Duodenal mucosa (tissue), 2 donors: ENCODE measurements at regions not wholly inside any gene's neighbourhood (a gene's known extent, or its start where the extent isn't known, plus 50 kb on each side); places are given as distances from the start of the nearest gene placed in this dataset.

Experiments
- H3K27ac ChIP-seq: one replicate; pipeline ENCODE4 v1.7.0; 2013; ENCODE audit warnings: low read depth, low read length
- H3K27me3 ChIP-seq, 2 donors: one replicate each; pipeline ENCODE4 v1.7.0; 2013; ENCODE audit warnings: low read length in 2 of 2, control low read depth in 1 of 2; ENCODE audit not compliant: insufficient read depth in 2 of 2, control insufficient read depth in 1 of 2
- H3K36me3 ChIP-seq, 2 donors: one replicate each; pipeline ENCODE4 v1.7.0; 2013; ENCODE audit warnings: low read length in 2 of 2, control low read depth in 1 of 2; ENCODE audit not compliant: insufficient read depth in 2 of 2, control insufficient read depth in 1 of 2
- H3K4me1 ChIP-seq, 2 donors: one replicate each; pipeline ENCODE4 v1.7.0; 2013; ENCODE audit warnings: low read length in 2 of 2, control low read depth in 1 of 2; ENCODE audit not compliant: insufficient read depth in 2 of 2, control insufficient read depth in 1 of 2
- H3K4me3 ChIP-seq, 2 donors: one replicate each; pipeline ENCODE4 v1.7.0; 2013; ENCODE audit warnings: low read length in 2 of 2, low read depth in 1 of 2
- H3K9ac ChIP-seq, 2 donors: one replicate each; pipeline ENCODE4 v1.7.0; 2013; ENCODE audit warnings: low read length in 2 of 2, low read depth in 1 of 2
- H3K9me3 ChIP-seq, 2 donors: one replicate each; pipeline ENCODE4 v1.7.0; 2013; ENCODE audit warnings: low read length in 2 of 2, control low read depth in 1 of 2; ENCODE audit not compliant: control insufficient read depth in 1 of 2

DNA sequence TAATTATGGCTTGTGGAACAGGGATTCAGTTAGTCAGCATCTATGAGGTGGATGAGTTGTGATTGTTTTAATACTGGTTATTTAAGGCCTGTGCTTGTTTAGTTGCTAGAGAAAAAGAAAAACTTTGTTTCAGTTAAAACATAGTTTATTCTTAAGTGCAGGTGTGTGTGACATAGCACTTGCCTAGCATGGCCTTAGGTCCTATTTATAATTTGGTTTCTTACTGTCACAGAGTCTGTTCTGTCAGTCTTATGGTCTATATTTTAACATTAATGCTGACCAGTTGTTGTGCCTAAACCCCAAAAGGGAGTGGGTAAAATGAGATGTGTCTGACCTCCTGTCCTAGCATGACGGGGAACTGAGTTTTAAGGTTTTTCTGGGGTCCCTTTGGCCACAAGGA is 486.3 kb downstream of the ZIC1 start:
- Histone ChIP-seq H3K27ac (no peak overlapping the region), H3K27me3 (no peaks in the 10 kb centered on the region), H3K9ac (no peak overlapping the region), H3K36me3 (no peaks in the 10 kb centered on the region), H3K9me3 (no peaks in the 10 kb centered on the region), H3K4me1 (no peaks in the 10 kb centered on the region), H3K4me3 (no peak overlapping the region)

DNA sequence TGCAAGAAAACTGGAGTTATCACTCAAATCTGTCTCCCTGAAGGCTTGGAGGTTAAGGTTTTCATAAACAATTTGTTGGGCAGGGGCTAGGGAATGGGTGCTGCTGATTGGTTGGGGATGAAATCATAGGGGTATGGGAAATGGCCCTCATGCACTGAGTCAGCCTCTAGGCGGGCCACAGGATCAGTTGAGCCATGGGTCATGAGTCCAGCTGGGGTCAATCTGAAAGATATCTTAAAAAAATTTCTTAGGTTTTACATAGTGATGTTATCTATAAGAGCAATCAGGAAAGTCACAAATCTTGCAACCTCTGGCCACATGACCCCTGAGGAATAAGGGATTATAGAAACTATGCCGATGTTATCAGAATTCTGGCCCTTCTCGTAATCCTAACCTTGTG is 491.7 kb downstream of the ZIC1 start:
- no peak overlapping the region for H3K9ac ChIP-seq
- no peak overlapping the region for H3K27ac ChIP-seq
- H3K36me3 ChIP-seq: no peaks in the 10 kb centered on the region
- no peaks in the 10 kb centered on the region for H3K9me3 ChIP-seq
- no peak overlapping the region for H3K4me3 ChIP-seq
- no peaks in the 10 kb centered on the region for H3K4me1 ChIP-seq
- H3K27me3 ChIP-seq: no peaks in the 10 kb centered on the region

DNA sequence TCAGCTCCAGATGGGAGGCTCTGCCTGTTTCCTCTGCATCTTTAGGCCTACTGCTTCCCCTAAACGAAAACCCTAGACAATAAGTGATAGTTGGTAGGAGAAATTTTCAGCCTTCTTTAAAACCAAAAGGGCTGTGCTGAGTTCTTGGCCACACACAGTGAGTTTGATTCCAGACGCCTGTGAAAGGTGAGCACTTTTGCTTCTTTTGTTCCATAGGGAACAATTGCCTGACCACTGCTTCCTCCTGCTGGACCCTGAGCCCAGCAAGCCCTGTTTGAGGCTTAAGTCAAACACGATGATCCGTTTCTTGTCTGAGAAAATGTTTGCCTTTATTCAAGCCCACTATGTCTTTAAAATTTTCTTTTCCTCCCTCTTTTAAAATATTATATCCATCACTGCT is 493.9 kb downstream of the ZIC1 start:
- Histone ChIP-seq H3K4me3 (no peak overlapping the region), H3K4me1 (no peaks in the 10 kb centered on the region), H3K9ac (no peak overlapping the region), H3K27ac (no peak overlapping the region), H3K9me3 (no peaks in the 10 kb centered on the region), H3K36me3 (no peaks in the 10 kb centered on the region), H3K27me3 (no peaks in the 10 kb centered on the region)

DNA sequence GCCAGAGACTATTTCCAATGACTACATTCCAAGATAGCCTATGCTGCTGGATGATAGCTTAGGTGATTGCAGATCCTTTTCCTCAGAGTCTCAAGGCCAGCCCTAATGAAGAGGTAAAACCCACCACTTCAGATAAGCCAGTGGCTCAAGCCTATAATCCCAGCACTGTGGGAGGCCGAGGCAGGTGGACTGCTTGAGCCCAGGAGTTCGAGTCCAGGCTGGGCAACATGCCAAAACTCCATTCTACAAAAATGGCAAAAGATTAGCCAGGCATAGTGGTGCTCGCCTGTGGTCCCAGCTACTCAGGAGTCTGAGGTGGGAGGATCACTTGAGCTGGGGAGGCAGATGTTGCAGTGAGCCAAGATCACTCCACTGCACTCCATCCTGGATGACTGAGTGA is 495.3 kb downstream of the ZIC1 start:
- H3K27ac ChIP-seq: no peak overlapping the region
- no peak overlapping the region for H3K9ac ChIP-seq
- no peaks in the 10 kb centered on the region for H3K36me3 ChIP-seq
- H3K27me3 ChIP-seq: no peaks in the 10 kb centered on the region
- H3K4me1 ChIP-seq: no peaks in the 10 kb centered on the region
- no peak overlapping the region for H3K4me3 ChIP-seq
- H3K9me3 ChIP-seq: no peaks in the 10 kb centered on the region

DNA sequence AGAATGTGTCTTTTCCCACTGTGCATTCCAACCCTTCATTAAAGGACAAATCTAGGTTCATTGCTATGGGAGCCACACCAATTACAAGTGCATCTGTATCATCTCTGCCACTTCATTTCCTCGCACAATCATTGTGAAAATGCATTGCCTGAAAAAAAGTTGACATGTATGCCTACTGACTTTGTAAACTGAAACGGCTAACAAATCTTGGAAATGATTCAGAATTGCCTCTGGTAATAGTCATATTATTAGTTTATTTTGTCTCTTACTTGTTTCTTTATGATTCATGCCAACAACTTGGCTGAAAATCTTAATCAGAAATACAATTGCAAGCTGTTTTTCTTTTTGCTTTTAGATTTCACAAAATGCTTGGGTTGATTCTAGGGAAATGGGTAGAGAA is 497.1 kb downstream of the ZIC1 start:
- Histone ChIP-seq H3K4me3 (no peak overlapping the region), H3K36me3 (no peaks in the 10 kb centered on the region), H3K27ac (no peak overlapping the region), H3K27me3 (no peaks in the 10 kb centered on the region), H3K9me3 (peaks cover 0 to 3% of the 10 kb centered on the region in 2 donors), H3K9ac (no peak overlapping the region), H3K4me1 (no peaks in the 10 kb centered on the region)

DNA sequence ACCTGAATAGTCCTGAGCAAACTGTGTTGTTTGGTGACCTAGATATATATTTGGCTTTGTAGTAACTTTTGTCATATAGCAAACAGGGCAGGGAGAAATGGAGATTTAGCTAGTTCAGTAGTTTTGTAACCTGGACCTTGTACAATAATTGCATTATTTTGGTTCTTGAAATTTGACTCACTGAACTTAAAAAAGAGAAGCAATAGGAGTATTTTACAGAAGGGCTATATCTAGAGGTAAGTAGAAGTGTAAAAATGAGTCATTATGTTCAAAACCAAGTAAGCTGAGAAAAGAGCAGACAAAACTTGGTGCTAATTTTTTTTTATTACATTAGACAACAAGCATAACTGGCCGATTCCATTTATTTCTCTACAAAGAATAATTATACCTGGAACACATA is 505.4 kb downstream of the ZIC1 start:
- no peaks in the 10 kb centered on the region for H3K27me3 ChIP-seq
- peaks cover 0 to 3% of the 10 kb centered on the region in 2 donors for H3K4me1 ChIP-seq
- H3K9me3 ChIP-seq: peaks cover 0 to 5% of the 10 kb centered on the region in 2 donors
- no peak overlapping the region for H3K27ac ChIP-seq
- H3K9ac ChIP-seq: no peak overlapping the region
- no peaks in the 10 kb centered on the region for H3K36me3 ChIP-seq
- H3K4me3 ChIP-seq: no peak overlapping the region

DNA sequence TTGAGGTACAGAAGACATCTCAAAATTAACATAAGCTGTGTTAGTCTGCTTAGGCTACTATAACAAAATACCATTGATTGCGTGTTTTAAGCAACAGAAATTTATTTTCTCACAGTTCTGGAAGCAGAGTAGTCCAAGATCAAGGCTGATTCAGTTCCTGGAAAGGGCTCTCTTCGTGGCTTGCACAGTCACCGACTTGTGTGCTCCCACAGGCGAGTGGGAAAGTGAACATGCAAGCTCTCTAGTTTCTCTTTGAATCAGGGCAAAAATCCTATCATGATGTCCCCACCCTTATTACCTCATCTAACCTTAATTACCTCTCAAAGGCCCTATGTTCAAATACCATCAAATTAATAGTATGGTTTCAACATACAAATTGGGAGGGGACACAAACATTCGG is 505.9 kb downstream of the ZIC1 start:
- Histone ChIP-seq H3K9me3 (peaks cover 0 to 5% of the 10 kb centered on the region in 2 donors), H3K4me3 (no peak overlapping the region), H3K27me3 (no peaks in the 10 kb centered on the region), H3K36me3 (no peaks in the 10 kb centered on the region), H3K27ac (no peak overlapping the region), H3K4me1 (peaks cover 0 to 4% of the 10 kb centered on the region in 2 donors), H3K9ac (no peak overlapping the region)

DNA sequence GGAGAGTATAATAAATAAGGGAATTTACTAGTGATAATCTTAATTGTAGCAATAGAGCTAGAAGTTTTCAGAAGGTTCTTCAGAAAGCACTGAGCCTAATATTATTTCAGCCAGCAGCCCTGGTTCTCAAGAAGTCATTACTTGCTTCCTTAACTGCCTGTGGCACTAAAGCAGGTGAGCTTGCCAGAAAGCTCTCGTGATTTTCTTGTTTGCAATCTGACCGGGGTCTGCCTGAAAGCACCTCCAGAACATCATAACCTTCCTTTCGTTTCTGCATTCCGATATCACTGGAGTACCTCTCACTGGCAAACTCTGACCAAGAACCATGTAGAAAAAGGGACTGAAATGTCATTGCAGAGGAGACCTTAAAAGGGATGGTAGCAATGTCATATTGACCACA is 510.3 kb downstream of the ZIC1 start:
- Histone ChIP-seq H3K27ac (no peak overlapping the region), H3K36me3 (no peaks in the 10 kb centered on the region), H3K4me1 (peaks cover 0 to 4% of the 10 kb centered on the region in 2 donors), H3K9ac (no peak overlapping the region), H3K9me3 (no peaks in the 10 kb centered on the region), H3K4me3 (peak overlapping the region in 1 of 2 donors; percentile 14), H3K27me3 (no peaks in the 10 kb centered on the region)

DNA sequence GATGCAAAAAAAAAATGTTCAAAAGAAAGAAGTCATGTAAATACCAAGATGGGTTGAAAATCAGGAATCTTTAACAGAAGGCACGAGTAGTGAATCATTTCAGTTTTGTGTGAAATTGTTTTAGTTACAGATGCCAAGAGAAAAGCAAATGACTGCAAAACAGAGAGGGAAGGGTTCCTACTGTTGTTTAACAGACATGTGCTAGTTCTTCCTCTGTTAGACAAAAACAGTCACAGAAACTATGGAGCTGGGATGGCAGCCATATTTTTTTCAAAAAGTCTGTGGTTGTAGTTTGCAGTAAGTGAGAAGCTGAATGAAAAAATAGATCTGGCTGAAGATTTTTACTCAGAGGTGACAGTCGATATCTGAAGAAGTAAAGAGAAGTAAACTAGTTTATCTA is 511.9 kb downstream of the ZIC1 start:
- Histone ChIP-seq H3K27me3 (no peaks in the 10 kb centered on the region), H3K36me3 (no peaks in the 10 kb centered on the region), H3K9me3 (no peaks in the 10 kb centered on the region), H3K4me3 (no peak overlapping the region), H3K4me1 (peaks cover 0 to 4% of the 10 kb centered on the region in 2 donors), H3K27ac (no peak overlapping the region), H3K9ac (no peak overlapping the region)

DNA sequence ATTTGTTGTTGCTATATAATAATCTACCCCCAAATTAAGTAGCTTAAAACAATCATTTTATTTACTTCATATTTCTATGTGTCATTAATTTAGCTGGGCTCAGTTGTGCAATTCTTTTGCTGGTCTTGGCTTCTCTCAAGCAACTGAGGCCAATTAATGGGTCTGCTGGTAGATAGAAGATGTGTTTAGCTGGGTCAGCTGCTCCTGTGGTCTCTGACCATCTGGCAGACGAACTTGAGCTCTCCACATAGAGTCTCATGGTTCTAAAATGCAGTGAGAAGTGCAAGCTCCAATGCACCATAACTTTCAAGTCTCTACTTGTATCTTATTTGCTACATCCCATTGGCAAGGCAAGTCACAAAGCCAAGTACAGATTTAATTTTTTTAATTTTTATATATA is 515.6 kb downstream of the ZIC1 start:
- no peaks in the 10 kb centered on the region for H3K27me3 ChIP-seq
- H3K4me1 ChIP-seq: no peaks in the 10 kb centered on the region
- H3K9ac ChIP-seq: no peak overlapping the region
- no peaks in the 10 kb centered on the region for H3K36me3 ChIP-seq
- no peak overlapping the region for H3K4me3 ChIP-seq
- no peaks in the 10 kb centered on the region for H3K9me3 ChIP-seq
- H3K27ac ChIP-seq: no peak overlapping the region

DNA sequence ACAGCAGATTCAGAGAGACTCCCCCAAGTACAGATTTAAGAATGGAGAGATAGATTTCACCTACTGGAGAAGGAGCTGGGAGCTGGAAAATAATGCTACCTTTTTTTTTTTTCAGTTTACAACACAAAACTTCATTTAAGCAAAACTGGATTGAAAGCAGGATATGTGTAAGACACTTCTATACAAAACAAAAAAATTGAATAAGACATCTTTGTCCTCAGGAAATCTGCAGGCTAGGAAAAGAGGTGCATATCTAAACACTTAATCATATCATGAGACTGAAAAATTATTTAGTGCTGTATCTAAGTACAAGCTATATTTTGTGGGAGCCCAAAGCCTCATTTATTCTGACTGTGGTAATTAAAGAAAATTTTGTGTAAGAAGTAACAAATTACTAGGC is 516.1 kb downstream of the ZIC1 start:
- H3K9ac ChIP-seq: no peak overlapping the region
- no peak overlapping the region for H3K4me3 ChIP-seq
- no peak overlapping the region for H3K27ac ChIP-seq
- no peaks in the 10 kb centered on the region for H3K36me3 ChIP-seq
- H3K4me1 ChIP-seq: no peaks in the 10 kb centered on the region
- no peaks in the 10 kb centered on the region for H3K27me3 ChIP-seq
- H3K9me3 ChIP-seq: no peaks in the 10 kb centered on the region
